ENCODE measurements at regions not wholly inside any gene's neighbourhood (a gene's known extent, or its start where the extent isn't known, plus 50 kb on each side); places are given as distances from the start of the nearest gene placed in this dataset.

GRCh38 chr15:38202361-38202760 is 50.3 kb upstream of the SPRED1 start:
- intact Hi-C loops (cut with micrococcal nuclease) (no loop called here), dilution Hi-C loops (cut with MboI; ENCODE audit: extremely low pct_ligation_motif_present, low sequenced_read_pairs) (no loop called here)
- no TSS peak for BruUV-seq (replicated peaks)
- H3K4me2 ChIP-seq (ENCODE audit: insufficient read depth, low read length) = no peak overlapping the region
- H3K36me3 ChIP-seq (ENCODE audit: control insufficient read depth in 2 of 2, extremely low read depth in 1 of 2, insufficient read depth in 2 of 2, low read length in 2 of 2) = no peaks in the 10 kb centered on the region
- H2AFZ ChIP-seq (ENCODE audit: low read depth, low read length) = no peak overlapping the region
- peaks cover 4% of the 10 kb centered on the region for H3K4me1 ChIP-seq (ENCODE audit: control insufficient read depth, extremely low read depth, insufficient read depth, low read length)
- no peak for FAIRE-seq
- peaks cover 17 to 41% of the 10 kb centered on the region in 2 experiments for H3K27me3 ChIP-seq (ENCODE audit: control insufficient read depth in 2 of 2, insufficient read depth in 2 of 2, low read length in 2 of 2)
- H4K20me1 ChIP-seq (replicated peaks; ENCODE audit: control insufficient read depth, extremely low read depth, insufficient read depth, low read length) = no peaks in the 10 kb centered on the region
- no peak overlapping the region for H3K4me3 ChIP-seq (replicated peaks in 1 of 3; ENCODE audit: insufficient read depth in 1 of 3, low read depth in 1 of 3, low read length in 3 of 3)
- no peak overlapping the region for H3K27ac ChIP-seq (ENCODE audit: insufficient read depth, low read depth, low read length)
- H3K9me3 ChIP-seq (replicated peaks; ENCODE audit: control insufficient read depth, insufficient read depth, low read length) = no peaks in the 10 kb centered on the region
- TF ChIP-seq CTCF (IDR thresholded peaks at IDR 0.05; ENCODE audit: extremely low read depth in 1 of 2, insufficient read depth in 1 of 2, low read depth in 1 of 2, low read length in 2 of 2) = no peak
- no peak for TF ChIP-seq JUN (IDR thresholded peaks at IDR 0.05; ENCODE audit: borderline replicate concordance, insufficient read depth, insufficient read length, low read depth)
- H3K9ac ChIP-seq (replicated peaks; ENCODE audit: extremely low read depth, insufficient read depth, low read length) = no peak overlapping the region
- H3K79me2 ChIP-seq (ENCODE audit: control insufficient read depth, insufficient read depth, low read length) = no peaks in the 10 kb centered on the region
- no peak for DNase-seq (ENCODE audit: low read depth, low spot score)
- ChIA-PET CTCF (interaction anchor here (0.9 kb wide), 1 partner anchor 13 kb away, joined by 3 read pairs; no protein-coding TSS in a partner anchor), POLR2A (no interaction called here)
- H3K9me1 ChIP-seq (replicated peaks; ENCODE audit: control insufficient read depth, extremely low read depth, insufficient read depth, low read length) = no peaks in the 10 kb centered on the region

All from endothelial cell of umbilical vein (primary cell).